ENCODE measurements at regions not wholly inside any gene's neighbourhood (a gene's known extent, or its start where the extent isn't known, plus 50 kb on each side); places are given as distances from the start of the nearest gene placed in this dataset.

- CTCF ChIA-PET: no interaction called here
- DNase-seq (no peak), ATAC-seq (no peak)
- Mint-ChIP-seq H3K4me1 (ENCODE audit: low read depth) (no peaks in the 10 kb centered on the region), H3K27ac (no peak overlapping the region), H3K27me3 (no peaks in the 10 kb centered on the region), H3K9me3 (no peaks in the 10 kb centered on the region), H3K36me3 (ENCODE audit: low read depth) (no peaks in the 10 kb centered on the region), H3K4me3 (no peak overlapping the region)
- no peak for TF ChIP-seq CTCF (IDR thresholded peaks at IDR 0.05)
- POLR2A ChIA-PET: no interaction called here
- intact Hi-C loops (cut with micrococcal nuclease): no loop called here
These were observed 1237.3 kb upstream of the C9orf72 start for GRCh38 chr9:28810388-28811075.

GRCh38 chr9:28820741-28821140, 1247.5 kb upstream of the C9orf72 start:
- H3K4me3 Mint-ChIP-seq: no peak overlapping the region
- H3K36me3 Mint-ChIP-seq (ENCODE audit: low read depth): no peaks in the 10 kb centered on the region
- no peaks in the 10 kb centered on the region for H3K4me1 Mint-ChIP-seq (ENCODE audit: low read depth)
- TF ChIP-seq CTCF (IDR thresholded peaks at IDR 0.05): no peak
- intact Hi-C loops (cut with micrococcal nuclease): no loop called here
- no peaks in the 10 kb centered on the region for H3K27me3 Mint-ChIP-seq
- no peaks in the 10 kb centered on the region for H3K9me3 Mint-ChIP-seq
- no peak overlapping the region for H3K27ac Mint-ChIP-seq
- ChIA-PET POLR2A (no interaction called here), CTCF (no interaction called here)
- no peak for DNase-seq
- ATAC-seq: no peak

GRCh38 chr9:28821240-28821639, 1248.0 kb upstream of the C9orf72 start:
- H3K4me1 Mint-ChIP-seq (ENCODE audit: low read depth): no peaks in the 10 kb centered on the region
- TF ChIP-seq CTCF (IDR thresholded peaks at IDR 0.05): no peak
- ATAC-seq (no peak), DNase-seq (no peak)
- CTCF ChIA-PET: no interaction called here
- intact Hi-C loops (cut with micrococcal nuclease): no loop called here
- POLR2A ChIA-PET: no interaction called here
- no peaks in the 10 kb centered on the region for H3K36me3 Mint-ChIP-seq (ENCODE audit: low read depth)
- H3K4me3 Mint-ChIP-seq: no peak overlapping the region
- no peak overlapping the region for H3K27ac Mint-ChIP-seq
- no peaks in the 10 kb centered on the region for H3K27me3 Mint-ChIP-seq
- H3K9me3 Mint-ChIP-seq: no peaks in the 10 kb centered on the region

- ATAC-seq: no peak
These were observed 1251.2 kb upstream of the C9orf72 start for GRCh38 chr9:28824432-28824963.

More at GRCh38 chr9:28824432-28824963, 1251.2 kb upstream of the C9orf72 start:
- CTCF ChIA-PET: no interaction called here
- Mint-ChIP-seq H3K27me3 (no peaks in the 10 kb centered on the region), H3K4me3 (no peak overlapping the region), H3K4me1 (ENCODE audit: low read depth) (no peaks in the 10 kb centered on the region), H3K36me3 (ENCODE audit: low read depth) (no peaks in the 10 kb centered on the region), H3K9me3 (peaks cover 2% of the 10 kb centered on the region), H3K27ac (no peak overlapping the region)
- POLR2A ChIA-PET: no interaction called here
- TF ChIP-seq CTCF (IDR thresholded peaks at IDR 0.05): no peak
- DNase-seq: no peak
- intact Hi-C loops (cut with micrococcal nuclease): no loop called here
